WERI-Rb-1 (cell line): ENCODE measurements at regions not wholly inside any gene's neighbourhood (a gene's known extent, or its start where the extent isn't known, plus 50 kb on each side); places are given as distances from the start of the nearest gene placed in this dataset.
"Not testable (repeated sequence)": the region's sequence is repeated elsewhere in the genome, so short reads cannot be mapped to it uniquely, and the experiment has no call there.

ENCODE experiments used
- DNase-seq: peaks from one replicate; pipeline ENCODE4 v3.0.0-alpha.2; 2020
- H3K27ac ChIP-seq: fragments of 250-450 bp; sonication (Bioruptor Pico); 2 replicates; pipeline ENCODE4 v1.5.1; 2020; ENCODE audit warnings: mild to moderate bottlenecking, moderate library complexity
- H3K27me3 ChIP-seq: fragments of 250-450 bp; sonication (Bioruptor Pico); 2 replicates; pipeline ENCODE4 v1.5.1; 2021; ENCODE audit warnings: mild to moderate bottlenecking, low read depth, moderate library complexity; ENCODE audit not compliant: insufficient read depth, severe bottlenecking
- H3K36me3 ChIP-seq: fragments of 250-450 bp; sonication (Bioruptor Pico); 2 replicates; pipeline ENCODE4 v1.5.1; 2020; ENCODE audit warnings: mild to moderate bottlenecking, moderate library complexity
- H3K4me3 ChIP-seq: 2 replicates; pipeline ENCODE4 v1.5.1; 2011; ENCODE audit warnings: low read depth, mild to moderate bottlenecking, control low read depth, low read length
- H3K9me3 ChIP-seq: fragments of 250-450 bp; sonication (Bioruptor Pico); 2 replicates; pipeline ENCODE4 v1.5.1; 2021; ENCODE audit warnings: mild to moderate bottlenecking, moderate library complexity; ENCODE audit not compliant: severe bottlenecking
- TF ChIP-seq, protein P1 (sequence below): IDR thresholded peaks from 2 replicates; pipeline ENCODE4 v1.5.1; 2011; ENCODE audit warnings: low read depth, mild to moderate bottlenecking, control low read depth, inconsistent platforms, low read length

DNA sequence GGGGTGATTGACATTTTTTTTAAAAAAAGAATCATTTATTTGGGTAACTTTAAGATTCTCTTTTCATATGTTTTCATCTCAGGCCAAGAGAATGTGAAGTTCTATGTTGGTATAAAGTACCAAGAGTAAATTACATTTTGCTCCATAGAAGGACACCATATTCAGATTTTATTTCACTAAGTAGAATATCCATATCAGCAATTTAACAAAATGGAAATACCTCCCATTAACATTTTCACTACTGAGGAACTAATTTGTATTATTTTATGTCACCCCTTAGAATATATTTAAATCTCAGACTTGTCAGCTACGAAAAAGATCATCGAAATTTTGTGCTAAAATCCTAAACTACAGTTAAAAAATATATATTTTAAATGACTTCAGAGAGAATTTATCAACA, 274.3 kb downstream of the SEMA3D start:
- no peak for DNase-seq
- Histone ChIP-seq H3K4me3 (no peak overlapping the region), H3K9me3 (no peaks in the 10 kb centered on the region), H3K27ac (no peak overlapping the region), H3K36me3 (no peaks in the 10 kb centered on the region), H3K27me3 (no peaks in the 10 kb centered on the region)
- TF ChIP-seq, protein P1, sequence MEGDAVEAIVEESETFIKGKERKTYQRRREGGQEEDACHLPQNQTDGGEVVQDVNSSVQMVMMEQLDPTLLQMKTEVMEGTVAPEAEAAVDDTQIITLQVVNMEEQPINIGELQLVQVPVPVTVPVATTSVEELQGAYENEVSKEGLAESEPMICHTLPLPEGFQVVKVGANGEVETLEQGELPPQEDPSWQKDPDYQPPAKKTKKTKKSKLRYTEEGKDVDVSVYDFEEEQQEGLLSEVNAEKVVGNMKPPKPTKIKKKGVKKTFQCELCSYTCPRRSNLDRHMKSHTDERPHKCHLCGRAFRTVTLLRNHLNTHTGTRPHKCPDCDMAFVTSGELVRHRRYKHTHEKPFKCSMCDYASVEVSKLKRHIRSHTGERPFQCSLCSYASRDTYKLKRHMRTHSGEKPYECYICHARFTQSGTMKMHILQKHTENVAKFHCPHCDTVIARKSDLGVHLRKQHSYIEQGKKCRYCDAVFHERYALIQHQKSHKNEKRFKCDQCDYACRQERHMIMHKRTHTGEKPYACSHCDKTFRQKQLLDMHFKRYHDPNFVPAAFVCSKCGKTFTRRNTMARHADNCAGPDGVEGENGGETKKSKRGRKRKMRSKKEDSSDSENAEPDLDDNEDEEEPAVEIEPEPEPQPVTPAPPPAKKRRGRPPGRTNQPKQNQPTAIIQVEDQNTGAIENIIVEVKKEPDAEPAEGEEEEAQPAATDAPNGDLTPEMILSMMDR, result no peak

DNA sequence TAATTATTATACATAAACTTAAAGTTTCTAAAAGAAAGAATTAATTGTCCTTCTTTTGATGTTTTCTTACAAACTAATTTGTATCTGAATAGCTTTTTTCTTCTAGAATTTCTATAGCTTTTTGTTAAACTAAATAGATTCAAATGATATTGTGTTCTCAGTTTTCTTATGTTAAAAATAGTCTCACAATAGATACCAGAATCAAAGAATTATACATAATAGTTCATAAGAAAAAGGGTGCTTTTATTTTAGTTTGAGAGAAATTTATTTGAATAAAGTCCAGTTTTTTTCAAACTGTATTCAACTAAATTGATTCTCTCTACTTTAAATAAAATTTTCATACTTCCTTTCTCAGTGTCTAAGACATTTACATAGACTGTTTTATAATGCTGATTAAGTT, 274.8 kb downstream of the SEMA3D start:
- Histone ChIP-seq H3K9me3 (no peaks in the 10 kb centered on the region), H3K36me3 (no peaks in the 10 kb centered on the region), H3K27me3 (no peaks in the 10 kb centered on the region), H3K27ac (no peak overlapping the region), H3K4me3 (no peak overlapping the region)
- TF ChIP-seq, protein P1, result no peak
- DNase-seq, result no peak

DNA sequence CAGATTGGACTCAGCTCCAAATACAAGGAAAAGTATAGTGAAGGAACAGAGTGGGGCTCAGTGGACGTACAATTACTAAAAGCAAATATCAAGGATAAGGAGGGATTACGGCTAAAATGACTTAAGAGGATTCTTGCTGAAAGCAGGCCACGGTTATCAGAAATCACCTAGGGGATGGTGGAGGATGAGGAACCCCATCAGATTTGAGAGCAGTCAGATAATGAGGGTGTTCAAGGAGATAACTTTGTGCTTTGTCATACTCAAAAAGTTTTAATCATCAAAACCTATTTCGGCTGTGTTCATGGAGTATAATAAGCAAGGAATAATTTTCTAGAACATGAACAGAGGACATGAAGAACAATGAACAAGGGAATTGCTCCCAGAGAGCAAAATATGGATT, 275.8 kb downstream of the SEMA3D start:
- no peak for DNase-seq
- TF ChIP-seq, protein P1, result no peak
- Histone ChIP-seq H3K4me3 (no peak overlapping the region), H3K36me3 (no peaks in the 10 kb centered on the region), H3K27ac (no peak overlapping the region), H3K9me3 (no peaks in the 10 kb centered on the region), H3K27me3 (no peaks in the 10 kb centered on the region)

DNA sequence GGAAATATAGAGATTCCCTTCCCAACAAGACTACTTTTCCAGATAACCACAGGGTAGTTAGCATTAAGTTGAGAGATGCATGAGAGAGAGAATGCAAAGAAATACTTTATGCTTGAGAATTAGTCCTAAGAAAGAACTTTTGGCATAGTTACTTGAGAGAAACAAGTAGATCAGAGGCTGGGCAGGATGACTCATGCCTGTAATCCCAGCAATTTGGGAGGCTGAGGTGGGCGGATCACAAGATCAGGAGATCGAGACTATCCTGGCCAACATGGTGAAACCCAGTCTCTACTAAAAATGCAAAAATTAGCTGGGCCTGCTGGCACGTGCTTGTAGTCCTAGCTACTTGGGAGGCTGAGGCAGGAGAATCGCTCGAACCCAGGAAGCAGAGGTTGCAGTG, 276.5 kb downstream of the SEMA3D start:
- H3K4me3 ChIP-seq, H3K27me3 ChIP-seq, H3K27ac ChIP-seq, H3K9me3 ChIP-seq, H3K36me3 ChIP-seq, DNase-seq: not testable (repeated sequence)

DNA sequence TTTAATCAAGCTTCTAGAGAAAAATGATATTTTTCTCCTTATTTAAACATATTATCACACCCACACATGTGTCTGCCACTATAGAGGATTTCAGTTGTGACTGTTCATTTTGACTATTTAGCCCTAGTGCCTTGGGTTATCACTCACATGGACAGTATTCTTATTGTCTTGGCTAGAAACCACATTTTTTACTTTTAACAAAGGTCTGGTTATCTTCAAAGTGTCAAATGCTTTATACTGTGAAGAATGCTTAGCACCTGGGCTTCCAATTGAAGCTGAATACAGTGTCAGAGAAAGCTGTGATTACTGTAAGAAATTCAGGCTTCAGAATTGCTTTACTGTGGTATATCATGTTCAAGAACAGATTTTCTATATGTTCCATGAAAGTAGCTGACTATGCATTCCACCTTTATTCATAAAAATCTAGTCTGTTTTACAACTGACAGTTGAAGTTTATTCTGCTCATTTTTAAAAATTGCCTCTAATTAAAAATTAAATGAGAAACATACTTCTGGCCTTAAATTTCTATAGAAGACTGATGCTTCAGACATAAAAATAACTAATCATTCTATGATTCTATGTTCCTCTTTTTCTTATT, 278.6 kb downstream of the SEMA3D start:
- no peak for DNase-seq
- TF ChIP-seq, protein P1, result no peak
- Histone ChIP-seq H3K36me3 (no peaks in the 10 kb centered on the region), H3K9me3 (no peaks in the 10 kb centered on the region), H3K27ac (no peak overlapping the region), H3K4me3 (no peak overlapping the region), H3K27me3 (no peaks in the 10 kb centered on the region)

DNA sequence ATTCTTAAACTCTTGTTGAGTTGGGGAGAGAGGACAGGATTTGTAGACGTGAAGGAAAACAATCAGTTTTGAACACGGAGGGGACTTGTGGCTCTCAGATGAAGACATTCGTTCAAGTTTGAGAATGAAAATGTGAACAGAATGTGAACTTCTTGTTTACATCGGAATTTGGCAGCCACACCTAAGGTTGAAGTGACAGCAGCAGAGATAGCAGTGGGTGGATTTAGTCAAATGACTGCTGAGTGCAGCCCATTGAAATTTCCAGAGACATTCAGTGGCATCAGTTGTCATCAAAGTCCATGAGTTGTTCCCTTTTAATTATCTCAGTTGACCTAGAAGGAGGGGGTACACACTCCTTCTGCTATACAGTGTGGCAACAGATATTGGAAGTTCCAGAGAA, 280.0 kb downstream of the SEMA3D start:
- no peak for DNase-seq
- TF ChIP-seq, protein P1, result no peak
- H3K4me3 ChIP-seq, result no peak overlapping the region
- H3K27ac ChIP-seq, result no peak overlapping the region
- no peaks in the 10 kb centered on the region for H3K27me3 ChIP-seq
- no peaks in the 10 kb centered on the region for H3K36me3 ChIP-seq
- H3K9me3 ChIP-seq, result no peaks in the 10 kb centered on the region
